HUES6 (cell line): ENCODE measurements at regions not wholly inside any gene's neighbourhood (a gene's known extent, or its start where the extent isn't known, plus 50 kb on each side); places are given as distances from the start of the nearest gene placed in this dataset.

ENCODE experiments used
- H3K27ac ChIP-seq: 2 replicates; pipeline ENCODE4 v1.7.0; 2013; ENCODE audit warnings: low read depth, mild to moderate bottlenecking, low read length, inconsistent platforms
- H3K27me3 ChIP-seq: 2 replicates; pipeline ENCODE4 v1.6.1; 2013; ENCODE audit warnings: low read length; ENCODE audit not compliant: control insufficient read depth, insufficient read depth
- H3K36me3 ChIP-seq: 2 replicates; pipeline ENCODE4 v1.6.1; 2013; ENCODE audit warnings: low read length; ENCODE audit not compliant: control insufficient read depth, insufficient read depth
- H3K4me1 ChIP-seq: 2 replicates; pipeline ENCODE4 v1.6.1; 2013; ENCODE audit warnings: low read length; ENCODE audit not compliant: control insufficient read depth, insufficient read depth
- H3K4me3 ChIP-seq: 2 replicates; pipeline ENCODE4 v1.5.1; 2013; ENCODE audit warnings: low read depth, low read length
- H3K9ac ChIP-seq: one replicate; pipeline ENCODE4 v1.6.1; 2013; ENCODE audit warnings: mild to moderate bottlenecking, low read length
- H3K9me3 ChIP-seq: 2 replicates; pipeline ENCODE4 v1.6.1; 2013; ENCODE audit warnings: low read depth, low read length; ENCODE audit not compliant: control insufficient read depth, insufficient read depth

DNA sequence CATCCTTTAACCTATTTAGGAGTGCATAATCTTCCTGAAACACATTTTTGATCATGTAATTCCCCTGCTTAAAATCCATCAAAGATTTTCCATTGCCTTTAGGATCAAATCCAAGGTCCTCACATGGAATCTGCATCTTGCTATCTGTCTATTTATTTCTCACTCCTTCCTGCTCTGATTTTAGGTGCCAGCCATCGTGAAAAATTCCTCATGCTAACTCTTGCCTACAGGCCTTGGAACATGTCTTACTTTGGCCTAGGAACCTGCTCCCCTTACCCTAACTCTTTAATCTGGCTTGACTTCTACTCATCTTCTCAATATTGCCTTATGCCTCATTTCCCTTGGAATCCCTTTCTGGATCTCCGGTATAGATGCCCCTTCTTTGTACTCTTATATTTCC lies 1074.3 kb downstream of the TTLL7 start:
- Histone ChIP-seq H3K36me3 (no peaks in the 10 kb centered on the region), H3K4me3 (no peak overlapping the region), H3K27ac (no peak overlapping the region), H3K9ac (no peak overlapping the region), H3K9me3 (no peaks in the 10 kb centered on the region), H3K4me1 (peaks cover 5% of the 10 kb centered on the region), H3K27me3 (no peaks in the 10 kb centered on the region)

- Histone ChIP-seq H3K9ac (no peak overlapping the region), H3K9me3 (no peaks in the 10 kb centered on the region), H3K4me3 (no peak overlapping the region), H3K27me3 (no peaks in the 10 kb centered on the region), H3K36me3 (no peaks in the 10 kb centered on the region), H3K4me1 (peaks cover 5% of the 10 kb centered on the region), H3K27ac (no peak overlapping the region)
These were observed 1075.0 kb downstream of the TTLL7 start for GRCh38 chr1:82923931-82924330.

DNA sequence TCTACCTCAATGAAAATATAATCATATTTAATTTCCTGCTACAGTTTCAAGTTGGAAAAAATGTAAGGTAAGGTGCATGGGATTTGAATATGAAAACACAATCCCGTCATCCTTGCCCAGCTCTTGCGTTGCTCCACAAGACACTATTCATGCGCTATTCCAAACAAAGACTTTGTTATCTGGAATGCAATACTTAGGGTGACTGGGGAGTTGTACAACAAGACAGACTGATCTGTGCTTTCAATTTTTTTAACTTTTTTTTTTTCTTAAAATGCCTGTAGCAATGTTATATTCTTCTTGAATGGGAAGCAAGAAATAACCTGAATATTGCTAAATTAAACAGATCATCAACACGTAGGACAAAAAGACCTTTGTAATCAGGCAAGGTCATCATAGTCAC lies 1077.2 kb downstream of the TTLL7 start:
- Histone ChIP-seq H3K4me3 (no peak overlapping the region), H3K9me3 (no peaks in the 10 kb centered on the region), H3K27ac (no peak overlapping the region), H3K27me3 (no peaks in the 10 kb centered on the region), H3K36me3 (no peaks in the 10 kb centered on the region), H3K4me1 (peaks cover 5% of the 10 kb centered on the region), H3K9ac (no peak overlapping the region)

DNA sequence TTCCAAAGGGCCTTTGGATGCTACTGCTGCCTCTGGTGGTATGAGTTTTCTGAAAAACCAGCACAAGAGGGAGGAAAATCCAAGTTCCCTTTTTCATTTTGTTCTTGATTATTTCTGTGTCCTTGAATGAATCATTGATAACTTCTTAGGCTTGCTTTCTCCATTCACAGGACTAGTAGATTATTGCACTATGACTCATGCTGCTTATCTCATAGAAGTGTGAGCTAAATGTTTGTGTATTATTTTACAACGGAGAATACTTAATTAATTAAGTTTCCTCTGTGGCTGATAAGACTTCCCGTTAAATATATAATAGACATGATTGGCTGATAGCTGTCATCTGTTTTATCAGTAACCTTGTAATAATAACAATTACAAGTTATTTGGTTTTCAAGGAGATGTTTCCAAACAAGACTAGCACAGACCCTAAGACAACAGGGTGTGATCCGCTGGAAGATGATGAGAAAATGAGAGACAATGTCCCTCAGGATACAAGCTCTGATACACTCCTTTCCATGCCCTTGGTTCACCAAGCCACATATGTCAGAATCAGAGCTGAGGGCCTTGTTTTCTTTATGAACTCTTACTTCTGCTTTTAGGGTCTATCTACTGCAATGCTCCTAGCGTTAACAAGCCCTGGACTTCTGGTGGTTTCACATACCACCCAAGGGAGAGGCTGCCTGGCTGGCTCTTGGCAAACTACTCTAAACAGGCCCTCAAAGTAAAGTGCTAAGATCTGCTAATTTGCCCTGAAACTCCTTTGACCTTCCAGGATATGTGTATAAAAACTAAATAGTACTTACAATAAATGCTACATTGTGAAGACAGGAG lies 1078.3 kb downstream of the TTLL7 start:
- Histone ChIP-seq H3K4me3 (no peak overlapping the region), H3K9ac (no peak overlapping the region), H3K27me3 (no peaks in the 10 kb centered on the region), H3K9me3 (no peaks in the 10 kb centered on the region), H3K36me3 (no peaks in the 10 kb centered on the region), H3K4me1 (peaks cover 5% of the 10 kb centered on the region), H3K27ac (no peak overlapping the region)

DNA sequence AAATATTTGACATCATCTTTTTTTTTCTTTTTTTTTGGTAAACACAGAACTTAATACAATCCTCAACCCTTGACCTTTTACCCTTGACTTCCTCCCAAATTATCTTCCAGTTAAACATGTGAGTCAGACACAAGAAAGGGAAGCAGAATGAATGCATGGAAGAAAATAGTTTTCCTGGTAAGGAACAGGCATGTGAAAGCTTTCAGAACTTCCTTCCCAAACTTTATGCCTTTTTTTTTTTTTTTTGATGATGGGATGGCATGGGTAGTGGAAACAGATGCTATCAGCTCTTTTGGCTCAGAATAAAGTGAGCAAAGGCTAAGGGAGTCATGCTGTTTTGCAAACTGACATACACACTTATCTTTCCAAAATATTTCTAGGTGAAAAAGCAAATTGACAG lies 1079.1 kb downstream of the TTLL7 start:
- Histone ChIP-seq H3K9ac (no peak overlapping the region), H3K36me3 (no peaks in the 10 kb centered on the region), H3K4me3 (no peak overlapping the region), H3K27ac (no peak overlapping the region), H3K27me3 (no peaks in the 10 kb centered on the region), H3K9me3 (no peaks in the 10 kb centered on the region), H3K4me1 (peaks cover 5% of the 10 kb centered on the region)

- H3K27me3 ChIP-seq: no peaks in the 10 kb centered on the region
- H3K4me3 ChIP-seq: no peak overlapping the region
- H3K9me3 ChIP-seq: no peaks in the 10 kb centered on the region
- H3K36me3 ChIP-seq: no peaks in the 10 kb centered on the region
- no peak overlapping the region for H3K9ac ChIP-seq
- no peak overlapping the region for H3K27ac ChIP-seq
- H3K4me1 ChIP-seq: no peaks in the 10 kb centered on the region
These were observed 1091.6 kb downstream of the TTLL7 start for GRCh38 chr1:82907313-82907712.

GRCh38 chr1:82903626-82904025 lies 1095.3 kb downstream of the TTLL7 start:
- Histone ChIP-seq H3K4me3 (no peak overlapping the region), H3K9me3 (no peaks in the 10 kb centered on the region), H3K4me1 (no peaks in the 10 kb centered on the region), H3K36me3 (no peaks in the 10 kb centered on the region), H3K27ac (no peak overlapping the region), H3K27me3 (no peaks in the 10 kb centered on the region), H3K9ac (no peak overlapping the region)

- H3K36me3 ChIP-seq: no peaks in the 10 kb centered on the region
- no peak overlapping the region for H3K9ac ChIP-seq
- H3K9me3 ChIP-seq: no peaks in the 10 kb centered on the region
- no peaks in the 10 kb centered on the region for H3K4me1 ChIP-seq
- H3K27me3 ChIP-seq: no peaks in the 10 kb centered on the region
- H3K4me3 ChIP-seq: no peak overlapping the region
- no peak overlapping the region for H3K27ac ChIP-seq
These were observed 1097.4 kb downstream of the TTLL7 start for GRCh38 chr1:82901561-82901960.

- H3K4me1 ChIP-seq: no peaks in the 10 kb centered on the region
- H3K9ac ChIP-seq: no peak overlapping the region
- no peak overlapping the region for H3K4me3 ChIP-seq
- no peaks in the 10 kb centered on the region for H3K36me3 ChIP-seq
- H3K9me3 ChIP-seq: no peaks in the 10 kb centered on the region
- H3K27ac ChIP-seq: no peak overlapping the region
- no peaks in the 10 kb centered on the region for H3K27me3 ChIP-seq
These were observed 1097.8 kb downstream of the TTLL7 start for GRCh38 chr1:82901118-82901517.

DNA sequence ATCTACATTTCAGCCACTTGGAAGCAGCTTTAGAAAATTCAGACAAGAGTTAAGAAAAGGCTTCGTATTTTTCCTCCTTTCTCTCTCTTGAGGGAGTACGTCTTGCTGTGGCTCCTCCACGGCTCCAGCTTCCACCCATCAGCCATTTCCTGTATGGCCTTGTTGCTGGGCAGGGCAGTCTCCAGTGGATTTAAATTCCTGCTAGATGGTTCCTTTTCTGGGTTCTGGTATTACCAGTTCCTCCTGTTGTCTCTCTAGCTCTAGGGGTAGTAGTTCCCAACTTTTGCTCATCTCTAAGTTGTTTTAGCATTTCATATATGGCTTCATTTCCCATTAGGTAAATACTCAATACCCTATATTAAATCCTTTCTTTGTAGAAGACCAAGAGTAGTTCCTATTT lies 1098.3 kb downstream of the ADGRL2 start:
- Histone ChIP-seq H3K4me1 (no peaks in the 10 kb centered on the region), H3K9ac (no peak overlapping the region), H3K4me3 (no peak overlapping the region), H3K36me3 (no peaks in the 10 kb centered on the region), H3K9me3 (no peaks in the 10 kb centered on the region), H3K27me3 (no peaks in the 10 kb centered on the region), H3K27ac (no peak overlapping the region)

DNA sequence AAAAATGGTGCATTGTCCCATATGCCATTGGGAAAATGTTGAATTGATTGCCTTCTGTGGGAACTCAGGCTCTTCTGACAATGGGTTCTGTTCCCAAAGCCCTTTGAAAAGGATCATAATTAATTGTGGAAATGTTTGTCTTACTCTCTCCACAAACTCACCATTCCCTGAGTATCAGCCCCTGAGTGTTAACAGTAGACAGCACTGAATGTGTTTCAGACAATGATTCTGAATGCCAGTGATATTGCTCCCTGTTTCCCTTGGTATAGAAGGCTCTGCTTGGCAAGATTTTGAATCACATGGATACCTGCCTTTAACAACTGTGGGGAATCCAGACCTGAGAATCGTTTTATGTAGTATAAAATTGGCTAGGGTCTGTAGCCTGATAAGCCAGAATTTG lies 1096.8 kb downstream of the ADGRL2 start:
- Histone ChIP-seq H3K4me1 (no peaks in the 10 kb centered on the region), H3K27me3 (no peaks in the 10 kb centered on the region), H3K27ac (no peak overlapping the region), H3K36me3 (no peaks in the 10 kb centered on the region), H3K9me3 (no peaks in the 10 kb centered on the region), H3K9ac (no peak overlapping the region), H3K4me3 (no peak overlapping the region)
